AG04449 (cell line): ENCODE measurements at regions not wholly inside any gene's neighbourhood (a gene's known extent, or its start where the extent isn't known, plus 50 kb on each side); places are given as distances from the start of the nearest gene placed in this dataset.

Experiments used
- CTCF ChIA-PET: fragments of 350-600 bp; formaldehyde crosslinking; extraction: SDS; loops from one replicate; lab custom pipeline; 2021; ENCODE audit warnings: antibody characterized with exemption; lab: Yijun Ruan, JAX
- POLR2A ChIA-PET: fragments of 400-600, 350-600 bp; formaldehyde crosslinking; extraction: SDS; loops from one replicate; lab custom pipeline; 2020; ENCODE audit warnings: antibody characterized with exemption, inconsistent platforms; lab: Yijun Ruan, JAX
- DNase-seq: peaks from one replicate; pipeline ENCODE4 v3.0.0-alpha.2; 2010; ENCODE audit warnings: low read depth, low spot score
- H3K4me3 ChIP-seq: 2 replicates; pipeline ENCODE4 v1.5.1; 2011; ENCODE audit warnings: low read depth, mild to moderate bottlenecking, control low read depth, low read length
- TF ChIP-seq, protein P1 (sequence below): IDR thresholded peaks from one replicate; pipeline ENCODE4 v1.5.1; 2011; ENCODE audit warnings: mild to moderate bottlenecking, moderate library complexity, low read length, control low read depth, inconsistent platforms; ENCODE audit not compliant: insufficient read depth; ENCODE audit errors: missing control alignments

DNA sequence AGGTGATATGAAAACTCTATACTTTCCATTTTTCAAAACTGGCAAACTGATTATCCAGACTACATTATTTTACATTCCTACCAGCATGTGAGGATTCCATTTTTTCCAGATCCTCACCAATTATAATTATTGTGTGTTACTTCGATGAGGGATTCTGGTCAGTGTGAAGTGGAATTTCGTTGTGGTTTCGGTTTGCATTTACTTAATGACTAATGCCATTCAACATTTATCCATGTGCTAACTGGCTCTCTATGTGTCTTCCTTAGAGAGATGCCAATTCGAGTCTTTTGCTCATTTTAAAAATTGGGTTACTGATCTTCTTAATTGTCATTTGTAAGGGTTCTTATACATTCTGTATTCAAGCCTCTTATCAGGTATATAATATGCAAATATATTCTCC, 1551.3 kb upstream of the MIR17HG start:
- DNase-seq: no peak
- TF ChIP-seq, protein P1, sequence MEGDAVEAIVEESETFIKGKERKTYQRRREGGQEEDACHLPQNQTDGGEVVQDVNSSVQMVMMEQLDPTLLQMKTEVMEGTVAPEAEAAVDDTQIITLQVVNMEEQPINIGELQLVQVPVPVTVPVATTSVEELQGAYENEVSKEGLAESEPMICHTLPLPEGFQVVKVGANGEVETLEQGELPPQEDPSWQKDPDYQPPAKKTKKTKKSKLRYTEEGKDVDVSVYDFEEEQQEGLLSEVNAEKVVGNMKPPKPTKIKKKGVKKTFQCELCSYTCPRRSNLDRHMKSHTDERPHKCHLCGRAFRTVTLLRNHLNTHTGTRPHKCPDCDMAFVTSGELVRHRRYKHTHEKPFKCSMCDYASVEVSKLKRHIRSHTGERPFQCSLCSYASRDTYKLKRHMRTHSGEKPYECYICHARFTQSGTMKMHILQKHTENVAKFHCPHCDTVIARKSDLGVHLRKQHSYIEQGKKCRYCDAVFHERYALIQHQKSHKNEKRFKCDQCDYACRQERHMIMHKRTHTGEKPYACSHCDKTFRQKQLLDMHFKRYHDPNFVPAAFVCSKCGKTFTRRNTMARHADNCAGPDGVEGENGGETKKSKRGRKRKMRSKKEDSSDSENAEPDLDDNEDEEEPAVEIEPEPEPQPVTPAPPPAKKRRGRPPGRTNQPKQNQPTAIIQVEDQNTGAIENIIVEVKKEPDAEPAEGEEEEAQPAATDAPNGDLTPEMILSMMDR: no peak
- CTCF ChIA-PET: no interaction called here
- POLR2A ChIA-PET: no interaction called here
- no peak overlapping the region for H3K4me3 ChIP-seq

DNA sequence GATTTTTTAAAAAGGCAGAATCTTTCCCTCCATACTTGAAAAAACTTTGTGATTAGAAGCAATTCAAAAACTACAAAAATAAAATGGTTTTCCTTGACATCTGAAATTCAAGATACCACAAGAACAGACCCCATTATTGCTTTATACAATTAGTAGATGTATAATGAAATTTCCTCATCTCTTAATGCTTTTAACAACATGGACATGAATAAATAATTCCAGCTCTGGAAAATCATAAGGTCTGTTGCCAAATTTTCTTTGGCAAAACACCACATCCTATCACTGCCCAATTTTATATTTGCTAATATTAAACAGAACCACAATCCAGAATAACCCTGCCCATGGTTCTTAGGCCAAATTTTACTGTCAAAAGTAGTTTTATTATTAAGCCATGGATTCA, 1543.6 kb upstream of the MIR17HG start:
- TF ChIP-seq, protein P1: no peak
- ChIA-PET POLR2A (no interaction called here), CTCF (no interaction called here)
- no peak overlapping the region for H3K4me3 ChIP-seq
- DNase-seq: no peak

DNA sequence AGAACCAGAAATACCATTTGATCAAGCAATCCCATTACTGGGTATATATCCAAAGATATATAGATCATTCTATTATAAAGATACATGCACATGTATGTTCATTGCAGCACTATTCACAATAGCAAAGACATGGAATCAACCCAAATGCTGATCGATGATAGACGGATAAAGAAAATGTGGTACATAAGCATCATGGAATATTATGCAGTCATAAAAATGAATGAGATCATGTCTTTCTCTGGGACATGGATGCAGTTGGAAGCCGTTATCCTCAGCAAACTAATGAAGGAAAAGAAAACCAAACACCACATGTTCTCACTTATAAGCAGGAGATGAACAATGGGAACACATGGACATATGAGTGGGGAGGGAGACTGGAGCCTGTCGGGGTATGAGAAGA, 1540.9 kb upstream of the MIR17HG start:
- TF ChIP-seq, protein P1: no peak
- POLR2A ChIA-PET: no interaction called here
- no peak overlapping the region for H3K4me3 ChIP-seq
- CTCF ChIA-PET: no interaction called here
- DNase-seq: no peak

DNA sequence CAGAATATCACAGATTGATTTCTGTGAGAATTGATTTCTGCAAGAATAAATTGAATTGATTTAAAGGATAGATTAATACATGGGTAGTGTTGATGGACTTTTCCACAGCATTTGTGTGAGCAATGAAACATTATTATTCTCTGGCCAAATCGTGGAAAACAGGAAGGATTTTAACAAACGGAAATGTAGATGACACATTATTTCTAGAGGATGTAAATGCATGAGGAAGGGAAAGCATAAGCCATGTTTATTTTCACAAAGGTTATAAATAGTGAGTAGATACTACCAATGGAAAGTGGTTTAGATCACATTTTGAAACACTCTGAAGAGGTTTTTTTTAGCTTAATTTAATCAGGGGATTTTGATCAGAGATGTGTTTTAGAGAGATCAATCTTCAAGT, 1534.6 kb upstream of the MIR17HG start:
- TF ChIP-seq, protein P1: no peak
- no peak overlapping the region for H3K4me3 ChIP-seq
- ChIA-PET POLR2A (no interaction called here), CTCF (no interaction called here)
- DNase-seq: no peak

DNA sequence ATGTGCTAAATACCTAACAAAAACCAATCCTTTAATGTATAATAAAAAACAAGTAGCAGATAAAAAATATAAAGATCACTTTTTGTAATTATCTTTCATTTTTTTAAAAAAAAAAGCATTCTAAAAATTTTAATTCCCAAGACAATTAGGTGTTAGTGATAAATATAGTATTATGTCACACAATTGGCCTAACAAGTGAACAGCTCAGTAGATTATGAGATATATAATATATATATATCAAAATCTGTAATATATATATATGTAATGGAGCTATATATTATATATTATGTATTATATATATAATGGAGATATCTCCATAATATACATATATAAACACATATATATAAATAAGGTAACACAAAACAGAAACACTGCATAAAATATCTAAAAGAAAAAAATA, 1531.1 kb upstream of the MIR17HG start:
- H3K4me3 ChIP-seq: no peak overlapping the region
- ChIA-PET CTCF (no interaction called here), POLR2A (no interaction called here)
- no peak for DNase-seq
- TF ChIP-seq, protein P1: no peak

DNA sequence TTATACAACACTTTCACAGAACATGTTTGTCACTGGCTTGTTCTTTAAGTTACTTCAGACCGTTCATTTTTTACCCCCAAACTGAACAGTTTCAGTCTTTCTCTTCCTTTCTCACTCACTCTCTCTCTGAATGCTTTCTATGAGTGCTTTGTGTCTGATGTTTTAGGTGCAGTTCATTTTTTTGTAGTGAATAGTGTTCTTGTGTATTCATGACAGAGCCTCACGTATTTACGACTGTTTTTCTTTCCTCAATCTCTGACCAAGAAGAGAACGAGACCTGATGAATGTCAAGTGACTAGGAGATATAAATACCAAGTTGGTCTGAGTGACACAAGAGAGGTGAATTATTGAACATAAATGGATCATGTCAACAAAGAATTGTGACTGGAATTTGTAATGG, 1525.0 kb upstream of the MIR17HG start:
- no peak overlapping the region for H3K4me3 ChIP-seq
- DNase-seq: no peak
- ChIA-PET CTCF (no interaction called here), POLR2A (no interaction called here)
- TF ChIP-seq, protein P1: no peak
